22Rv1 (cell line): ENCODE measurements at regions not wholly inside any gene's neighbourhood (a gene's known extent, or its start where the extent isn't known, plus 50 kb on each side); places are given as distances from the start of the nearest gene placed in this dataset.

Experiments used
- H3K27ac ChIP-seq: fragments of 450-650 bp; 2 replicates; pipeline ENCODE4 v1.5.1; 2017
- CTCF ChIP-seq: fragments of 450-650 bp; IDR thresholded peaks from 2 replicates; pipeline ENCODE4 v1.5.1; 2017; ENCODE audit warnings: mild to moderate bottlenecking
- ZFX ChIP-seq: fragments of 450-650 bp; IDR thresholded peaks from 2 replicates; pipeline ENCODE4 v1.6.1; 2017; ENCODE audit warnings: antibody characterized with exemption, borderline replicate concordance

- no peak overlapping the region for H3K27ac ChIP-seq
- TF ChIP-seq ZFX (no peak), CTCF (no peak)
Measured at GRCh38 chr5:57346328-57346727, 136.3 kb downstream of the ACTBL2 start.

GRCh38 chr5:57341380-57341979 lies 141.1 kb downstream of the ACTBL2 start:
- no peak overlapping the region for H3K27ac ChIP-seq
- TF ChIP-seq ZFX (no peak), CTCF (no peak)

GRCh38 chr5:57340681-57341080 lies 141.9 kb downstream of the ACTBL2 start:
- TF ChIP-seq ZFX (no peak), CTCF (no peak)
- no peak overlapping the region for H3K27ac ChIP-seq

GRCh38 chr5:57339521-57339920 lies 143.1 kb downstream of the ACTBL2 start:
- no peak for TF ChIP-seq CTCF

GRCh38 chr5:57338868-57339340 lies 143.7 kb downstream of the ACTBL2 start:
- peak overlapping the region; percentile 22 for H3K27ac ChIP-seq
- TF ChIP-seq CTCF (no peak), ZFX (no peak)

More at GRCh38 chr5:57339521-57339920, 143.1 kb downstream of the ACTBL2 start:
- H3K27ac ChIP-seq: no peak overlapping the region

- H3K27ac ChIP-seq: peak overlapping the region; percentile 22
- no peak for TF ChIP-seq ZFX
- TF ChIP-seq CTCF: peak; percentile 76
Measured at GRCh38 chr5:57338068-57338867, 144.3 kb downstream of the ACTBL2 start.

GRCh38 chr5:57335092-57335660 lies 147.4 kb downstream of the ACTBL2 start:
- H3K27ac ChIP-seq: no peak overlapping the region

More at GRCh38 chr5:57335092-57335660, 147.4 kb downstream of the ACTBL2 start:
- no peak for TF ChIP-seq CTCF
- TF ChIP-seq ZFX: no peak
